ENCODE measurements at regions not wholly inside any gene's neighbourhood (a gene's known extent, or its start where the extent isn't known, plus 50 kb on each side); places are given as distances from the start of the nearest gene placed in this dataset.

DNA sequence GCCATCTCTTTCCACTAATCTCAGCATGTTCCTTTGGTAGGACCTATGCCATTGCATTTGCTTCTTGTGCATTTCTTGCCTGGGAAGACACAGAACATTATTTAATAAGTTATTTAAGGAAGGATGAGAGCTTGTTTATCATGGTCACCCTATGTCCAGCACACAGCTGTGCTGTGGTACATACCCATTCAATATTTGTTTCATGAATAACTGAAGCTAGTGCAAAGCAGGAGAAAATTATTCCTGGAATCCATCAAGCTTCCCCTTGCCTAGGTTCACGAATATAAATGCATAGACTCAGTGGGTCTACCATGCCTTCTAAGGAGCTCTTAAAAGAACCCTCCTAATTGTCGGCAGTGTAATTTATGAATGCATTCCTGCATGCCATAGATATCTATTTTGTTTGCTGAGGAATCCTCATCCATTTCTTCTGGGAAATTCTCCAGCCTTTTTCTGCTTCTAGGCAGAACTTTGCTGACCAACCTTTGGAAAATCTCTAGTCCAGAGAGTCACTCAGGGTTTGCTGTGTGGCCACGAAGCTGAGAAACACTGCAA, 599.8 kb upstream of the TMEM132C start:
- ChIA-PET POLR2A (no interaction called here), CTCF (no interaction called here)
- H3K4me2 ChIP-seq (ENCODE audit: insufficient read depth, low read length), result no peak overlapping the region
- TF ChIP-seq EZH2 (IDR thresholded peaks at IDR 0.05; ENCODE audit: borderline replicate concordance, low read depth, low read length, severe bottlenecking) (no peak), FOS (IDR thresholded peaks at IDR 0.05; ENCODE audit: borderline replicate concordance, insufficient read depth, low read length) (no peak), JUN (IDR thresholded peaks at IDR 0.05; ENCODE audit: borderline replicate concordance, insufficient read depth, insufficient read length, low read depth) (no peak), POLR2AphosphoS5 (IDR thresholded peaks at IDR 0.05; ENCODE audit: insufficient read depth, low read depth, low read length) (no peak), POLR2A (IDR thresholded peaks at IDR 0.05; ENCODE audit: low read depth, low read length) (no peak), MYC (IDR thresholded peaks at IDR 0.05; ENCODE audit: low read depth, low read length) (no peak), GATA2 (IDR thresholded peaks at IDR 0.05; ENCODE audit: insufficient read depth, insufficient read length, low read depth, low read length) (no peak)
- TF ChIP-seq, protein P1, sequence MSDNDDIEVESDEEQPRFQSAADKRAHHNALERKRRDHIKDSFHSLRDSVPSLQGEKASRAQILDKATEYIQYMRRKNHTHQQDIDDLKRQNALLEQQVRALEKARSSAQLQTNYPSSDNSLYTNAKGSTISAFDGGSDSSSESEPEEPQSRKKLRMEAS (IDR thresholded peaks at IDR 0.05; ENCODE audit: insufficient read depth, insufficient read length), result no peak
- TF ChIP-seq, protein P2, sequence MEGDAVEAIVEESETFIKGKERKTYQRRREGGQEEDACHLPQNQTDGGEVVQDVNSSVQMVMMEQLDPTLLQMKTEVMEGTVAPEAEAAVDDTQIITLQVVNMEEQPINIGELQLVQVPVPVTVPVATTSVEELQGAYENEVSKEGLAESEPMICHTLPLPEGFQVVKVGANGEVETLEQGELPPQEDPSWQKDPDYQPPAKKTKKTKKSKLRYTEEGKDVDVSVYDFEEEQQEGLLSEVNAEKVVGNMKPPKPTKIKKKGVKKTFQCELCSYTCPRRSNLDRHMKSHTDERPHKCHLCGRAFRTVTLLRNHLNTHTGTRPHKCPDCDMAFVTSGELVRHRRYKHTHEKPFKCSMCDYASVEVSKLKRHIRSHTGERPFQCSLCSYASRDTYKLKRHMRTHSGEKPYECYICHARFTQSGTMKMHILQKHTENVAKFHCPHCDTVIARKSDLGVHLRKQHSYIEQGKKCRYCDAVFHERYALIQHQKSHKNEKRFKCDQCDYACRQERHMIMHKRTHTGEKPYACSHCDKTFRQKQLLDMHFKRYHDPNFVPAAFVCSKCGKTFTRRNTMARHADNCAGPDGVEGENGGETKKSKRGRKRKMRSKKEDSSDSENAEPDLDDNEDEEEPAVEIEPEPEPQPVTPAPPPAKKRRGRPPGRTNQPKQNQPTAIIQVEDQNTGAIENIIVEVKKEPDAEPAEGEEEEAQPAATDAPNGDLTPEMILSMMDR (IDR thresholded peaks at IDR 0.05; ENCODE audit: extremely low read depth in 1 of 2, insufficient read depth in 1 of 2, low read depth in 1 of 2, low read length in 2 of 2), result no peak
- intact Hi-C loops (cut with micrococcal nuclease) (no loop called here), dilution Hi-C loops (cut with MboI; ENCODE audit: extremely low pct_ligation_motif_present, low sequenced_read_pairs) (no loop called here)
- no peak overlapping the region for H3K4me3 ChIP-seq (replicated peaks in 1 of 3; ENCODE audit: insufficient read depth in 1 of 3, low read depth in 1 of 3, low read length in 3 of 3)
- no TSS peak for BruUV-seq (replicated peaks)
- H3K36me3 ChIP-seq (ENCODE audit: control insufficient read depth in 2 of 2, extremely low read depth in 1 of 2, insufficient read depth in 2 of 2, low read length in 2 of 2), result no peaks in the 10 kb centered on the region
- no peaks in the 10 kb centered on the region for H3K79me2 ChIP-seq (ENCODE audit: control insufficient read depth, insufficient read depth, low read length)
- no peak overlapping the region for H3K27ac ChIP-seq (ENCODE audit: insufficient read depth, low read depth, low read length)
- H4K20me1 ChIP-seq (replicated peaks; ENCODE audit: control insufficient read depth, extremely low read depth, insufficient read depth, low read length), result no peaks in the 10 kb centered on the region
- no peaks in the 10 kb centered on the region for H3K4me1 ChIP-seq (ENCODE audit: control insufficient read depth, extremely low read depth, insufficient read depth, low read length)
- H3K9ac ChIP-seq (replicated peaks; ENCODE audit: extremely low read depth, insufficient read depth, low read length), result no peak overlapping the region
- DNase-seq (ENCODE audit: low read depth, low spot score) (no peak), FAIRE-seq (no peak)
- H3K27me3 ChIP-seq (ENCODE audit: control insufficient read depth in 2 of 2, insufficient read depth in 2 of 2, low read length in 2 of 2), result no peaks in the 10 kb centered on the region
- no peaks in the 10 kb centered on the region for H3K9me1 ChIP-seq (replicated peaks; ENCODE audit: control insufficient read depth, extremely low read depth, insufficient read depth, low read length)
- no peak overlapping the region for H2AFZ ChIP-seq (ENCODE audit: low read depth, low read length)
- H3K9me3 ChIP-seq (replicated peaks; ENCODE audit: control insufficient read depth, insufficient read depth, low read length), result peaks cover 5% of the 10 kb centered on the region

All from endothelial cell of umbilical vein (primary cell).